Ishikawa (cell line): ENCODE measurements at regions not wholly inside any gene's neighbourhood (a gene's known extent, or its start where the extent isn't known, plus 50 kb on each side); places are given as distances from the start of the nearest gene placed in this dataset.

Experiments
- CEBPB ChIP-seq: IDR thresholded peaks from 2 replicates; pipeline ENCODE4 v1.6.1; 2012
- CREB1 ChIP-seq: IDR thresholded peaks from 2 replicates; pipeline ENCODE4 v1.6.1; 2012; ENCODE audit warnings: low read depth
- EGR1 ChIP-seq: IDR thresholded peaks from 2 replicates; pipeline ENCODE4 v1.6.1; 2012
- EP300 ChIP-seq: IDR thresholded peaks from 2 replicates; pipeline ENCODE4 v1.6.1; 2012; ENCODE audit warnings: borderline replicate concordance
- TAF1 ChIP-seq: IDR thresholded peaks from 2 replicates; pipeline ENCODE4 v1.6.1; 2012; ENCODE audit warnings: low read depth, mild to moderate bottlenecking
- YY1 ChIP-seq: IDR thresholded peaks from 2 replicates; pipeline ENCODE4 v1.6.1; 2012; ENCODE audit warnings: low read depth
- ZBTB7A ChIP-seq: IDR thresholded peaks from 2 replicates; pipeline ENCODE4 v1.6.1; 2012; ENCODE audit warnings: low read depth
- TF ChIP-seq, protein P1 (sequence below): IDR thresholded peaks from 2 replicates; pipeline ENCODE4 v1.6.1; 2012; ENCODE audit warnings: low read depth, mild to moderate bottlenecking

DNA sequence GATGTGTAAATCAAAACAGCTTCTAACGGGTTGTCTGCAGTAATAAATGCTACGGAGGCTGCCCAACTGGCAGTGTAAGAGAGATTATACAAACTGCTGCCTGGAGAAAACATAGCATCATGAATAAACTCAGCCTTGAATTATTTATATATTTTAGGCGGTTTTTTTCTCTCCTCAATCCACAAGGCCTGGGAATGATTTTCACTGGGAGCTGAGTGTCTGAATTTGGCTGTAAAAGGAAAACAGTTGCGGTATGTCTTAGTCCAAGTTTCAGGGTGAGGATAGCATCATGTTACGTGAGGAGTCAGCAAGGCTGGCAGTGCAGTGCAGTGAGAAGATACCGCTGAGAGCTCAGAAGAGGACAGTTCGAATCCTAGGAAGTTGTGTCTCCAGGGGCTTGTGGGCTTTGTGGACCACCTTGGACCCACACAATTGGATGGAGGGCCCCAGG is 291.5 kb upstream of the BOD1L1 start:
- TF ChIP-seq, protein P1, sequence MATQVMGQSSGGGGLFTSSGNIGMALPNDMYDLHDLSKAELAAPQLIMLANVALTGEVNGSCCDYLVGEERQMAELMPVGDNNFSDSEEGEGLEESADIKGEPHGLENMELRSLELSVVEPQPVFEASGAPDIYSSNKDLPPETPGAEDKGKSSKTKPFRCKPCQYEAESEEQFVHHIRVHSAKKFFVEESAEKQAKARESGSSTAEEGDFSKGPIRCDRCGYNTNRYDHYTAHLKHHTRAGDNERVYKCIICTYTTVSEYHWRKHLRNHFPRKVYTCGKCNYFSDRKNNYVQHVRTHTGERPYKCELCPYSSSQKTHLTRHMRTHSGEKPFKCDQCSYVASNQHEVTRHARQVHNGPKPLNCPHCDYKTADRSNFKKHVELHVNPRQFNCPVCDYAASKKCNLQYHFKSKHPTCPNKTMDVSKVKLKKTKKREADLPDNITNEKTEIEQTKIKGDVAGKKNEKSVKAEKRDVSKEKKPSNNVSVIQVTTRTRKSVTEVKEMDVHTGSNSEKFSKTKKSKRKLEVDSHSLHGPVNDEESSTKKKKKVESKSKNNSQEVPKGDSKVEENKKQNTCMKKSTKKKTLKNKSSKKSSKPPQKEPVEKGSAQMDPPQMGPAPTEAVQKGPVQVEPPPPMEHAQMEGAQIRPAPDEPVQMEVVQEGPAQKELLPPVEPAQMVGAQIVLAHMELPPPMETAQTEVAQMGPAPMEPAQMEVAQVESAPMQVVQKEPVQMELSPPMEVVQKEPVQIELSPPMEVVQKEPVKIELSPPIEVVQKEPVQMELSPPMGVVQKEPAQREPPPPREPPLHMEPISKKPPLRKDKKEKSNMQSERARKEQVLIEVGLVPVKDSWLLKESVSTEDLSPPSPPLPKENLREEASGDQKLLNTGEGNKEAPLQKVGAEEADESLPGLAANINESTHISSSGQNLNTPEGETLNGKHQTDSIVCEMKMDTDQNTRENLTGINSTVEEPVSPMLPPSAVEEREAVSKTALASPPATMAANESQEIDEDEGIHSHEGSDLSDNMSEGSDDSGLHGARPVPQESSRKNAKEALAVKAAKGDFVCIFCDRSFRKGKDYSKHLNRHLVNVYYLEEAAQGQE: no peak
- TF ChIP-seq EGR1 (no peak), CREB1 (no peak), TAF1 (no peak), YY1 (no peak), EP300 (no peak), ZBTB7A (no peak), CEBPB (no peak)
